GM15510 (cell line): ENCODE measurements at regions not wholly inside any gene's neighbourhood (a gene's known extent, or its start where the extent isn't known, plus 50 kb on each side); places are given as distances from the start of the nearest gene placed in this dataset.

Experiments used
- POLR2A ChIP-seq: IDR thresholded peaks from 3 replicates; pipeline ENCODE4 v1.6.1; 2011; ENCODE audit warnings: borderline replicate concordance; ENCODE audit not compliant: insufficient read length; ENCODE audit errors: extremely low read depth

- no peak for TF ChIP-seq POLR2A
Measured at GRCh38 chr3:193857996-193858395, 265.0 kb downstream of the OPA1 start.

GRCh38 chr3:193859195-193859594 is 266.2 kb downstream of the OPA1 start:
- TF ChIP-seq POLR2A: no peak

- no peak for TF ChIP-seq POLR2A
Measured at GRCh38 chr3:193861012-193861411, 268.0 kb downstream of the OPA1 start.

- TF ChIP-seq POLR2A: no peak
Measured at GRCh38 chr3:193862843-193863242, 269.8 kb downstream of the OPA1 start.

GRCh38 chr3:193863657-193864357 is 270.8 kb downstream of the OPA1 start:
- no peak for TF ChIP-seq POLR2A

GRCh38 chr3:193865339-193865738 is 270.6 kb upstream of the HES1 start:
- no peak for TF ChIP-seq POLR2A

GRCh38 chr3:193865896-193866480 is 270.0 kb upstream of the HES1 start:
- TF ChIP-seq POLR2A: no peak

GRCh38 chr3:193868590-193868989 is 267.4 kb upstream of the HES1 start:
- no peak for TF ChIP-seq POLR2A

GRCh38 chr3:193869221-193870201 is 266.4 kb upstream of the HES1 start:
- TF ChIP-seq POLR2A: no peak

GRCh38 chr3:193870376-193871219 is 265.4 kb upstream of the HES1 start:
- TF ChIP-seq POLR2A: no peak

- no peak for TF ChIP-seq POLR2A
Measured at GRCh38 chr3:193871220-193871485, 264.8 kb upstream of the HES1 start.

GRCh38 chr3:193872265-193872753 is 263.6 kb upstream of the HES1 start:
- no peak for TF ChIP-seq POLR2A

- no peak for TF ChIP-seq POLR2A
Measured at GRCh38 chr3:193873426-193874201, 262.3 kb upstream of the HES1 start.

- no peak for TF ChIP-seq POLR2A
Measured at GRCh38 chr3:193874512-193874911, 261.4 kb upstream of the HES1 start.
